ENCODE measurements at regions not wholly inside any gene's neighbourhood (a gene's known extent, or its start where the extent isn't known, plus 50 kb on each side); places are given as distances from the start of the nearest gene placed in this dataset.
"Not testable (repeated sequence)": the region's sequence is repeated elsewhere in the genome, so short reads cannot be mapped to it uniquely, and the experiment has no call there.

DNA sequence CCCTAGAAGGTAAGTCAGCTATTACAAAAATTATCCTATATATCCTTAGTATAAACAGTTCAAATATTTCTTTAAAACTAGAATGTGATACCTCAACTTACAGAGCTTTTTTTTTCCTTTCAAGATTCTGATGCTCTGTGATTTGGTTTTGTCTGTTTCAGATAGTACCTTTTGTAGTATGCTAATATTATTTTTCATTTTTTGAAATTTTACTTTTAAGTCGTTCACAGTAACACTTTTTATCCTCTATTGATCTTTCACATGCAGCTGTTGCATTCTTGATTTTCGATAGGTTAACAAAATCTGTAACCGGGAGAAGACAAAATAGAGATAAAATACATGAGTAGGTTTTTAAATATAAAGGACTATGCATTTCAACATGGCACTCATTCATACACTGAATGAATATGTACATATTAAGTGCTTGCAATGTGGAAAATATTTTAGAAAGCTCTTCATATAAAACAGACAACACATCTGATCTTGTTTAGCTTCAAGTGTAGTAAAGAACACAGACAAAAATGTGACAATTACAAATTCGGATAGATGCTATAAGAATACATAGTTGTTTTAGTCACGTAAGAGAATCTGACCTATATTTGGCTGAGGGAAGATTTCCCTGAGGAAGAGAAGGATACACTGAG lies 86.7 kb upstream of the CCT8L2 start:
- TF ChIP-seq CTCF, POLR2AphosphoS5, POLR2A (IDR thresholded peaks at IDR 0.05): not testable (repeated sequence)

Measured in suprapubic skin (tissue), 4 donors.